ENCODE measurements at regions not wholly inside any gene's neighbourhood (a gene's known extent, or its start where the extent isn't known, plus 50 kb on each side); places are given as distances from the start of the nearest gene placed in this dataset.
"Not testable (repeated sequence)": the region's sequence is repeated elsewhere in the genome, so short reads cannot be mapped to it uniquely, and the experiment has no call there.

GRCh38 chr15:53129121-53129904 lies 339.2 kb upstream of the ONECUT1 start:
- no peak for DNase-seq (ENCODE audit: low read depth)

GRCh38 chr15:53128652-53129051 lies 338.5 kb upstream of the ONECUT1 start:
- no peak for DNase-seq (ENCODE audit: low read depth)

GRCh38 chr15:53126144-53126543 lies 336.0 kb upstream of the ONECUT1 start:
- DNase-seq (ENCODE audit: low read depth): no peak

- no peak for DNase-seq (ENCODE audit: low read depth)
These were observed 332.7 kb upstream of the ONECUT1 start for GRCh38 chr15:53122818-53123217.

GRCh38 chr15:53116915-53117314 lies 326.8 kb upstream of the ONECUT1 start:
- DNase-seq (ENCODE audit: low read depth): not testable (repeated sequence)

GRCh38 chr15:53116169-53116568 lies 326.0 kb upstream of the ONECUT1 start:
- no peak for DNase-seq (ENCODE audit: low read depth)

GRCh38 chr15:53115563-53115962 lies 325.4 kb upstream of the ONECUT1 start:
- no peak for DNase-seq (ENCODE audit: low read depth)

- no peak for DNase-seq (ENCODE audit: low read depth)
These were observed 324.8 kb upstream of the ONECUT1 start for GRCh38 chr15:53114960-53115359.

- DNase-seq (ENCODE audit: low read depth): no peak
These were observed 320.9 kb upstream of the ONECUT1 start for GRCh38 chr15:53110999-53111398.

- DNase-seq (ENCODE audit: low read depth): no peak
These were observed 318.2 kb upstream of the ONECUT1 start for GRCh38 chr15:53108319-53108718.

- no peak for DNase-seq (ENCODE audit: low read depth)
These were observed 317.7 kb upstream of the ONECUT1 start for GRCh38 chr15:53107855-53108254.

GRCh38 chr15:53106505-53107286 lies 316.6 kb upstream of the ONECUT1 start:
- DNase-seq (ENCODE audit: low read depth): no peak

GRCh38 chr15:53102483-53102882 lies 312.3 kb upstream of the ONECUT1 start:
- DNase-seq (ENCODE audit: low read depth): no peak

GRCh38 chr15:53080484-53080883 lies 290.3 kb upstream of the ONECUT1 start:
- DNase-seq (ENCODE audit: low read depth): no peak

GRCh38 chr15:53074221-53074620 lies 284.1 kb upstream of the ONECUT1 start:
- no peak for DNase-seq (ENCODE audit: low read depth)

GRCh38 chr15:53072077-53072476 lies 281.9 kb upstream of the ONECUT1 start:
- DNase-seq (ENCODE audit: low read depth): peak; percentile 5

- DNase-seq (ENCODE audit: low read depth): no peak
These were observed 278.5 kb upstream of the ONECUT1 start for GRCh38 chr15:53068636-53069035.

- DNase-seq (ENCODE audit: low read depth): no peak
These were observed 269.3 kb upstream of the ONECUT1 start for GRCh38 chr15:53059273-53060043.

- DNase-seq (ENCODE audit: low read depth): no peak
These were observed 256.1 kb upstream of the ONECUT1 start for GRCh38 chr15:53046153-53046790.

GRCh38 chr15:53038655-53038941 lies 248.5 kb upstream of the ONECUT1 start:
- no peak for DNase-seq (ENCODE audit: low read depth)

- DNase-seq (ENCODE audit: low read depth): no peak
These were observed 247.9 kb upstream of the ONECUT1 start for GRCh38 chr15:53037904-53038654.

Data from Daoy (cell line).